HG02588 (cell line): ENCODE measurements at regions not wholly inside any gene's neighbourhood (a gene's known extent, or its start where the extent isn't known, plus 50 kb on each side); places are given as distances from the start of the nearest gene placed in this dataset.

Source experiments
- ATAC-seq: cut with Tn5 transposase; IDR thresholded peaks from one replicate; pipeline ENCODE4 v1.9.1; 2021; ENCODE audit warnings: mild to moderate bottlenecking, moderate library complexity; ENCODE audit not compliant: unreplicated experiment

DNA sequence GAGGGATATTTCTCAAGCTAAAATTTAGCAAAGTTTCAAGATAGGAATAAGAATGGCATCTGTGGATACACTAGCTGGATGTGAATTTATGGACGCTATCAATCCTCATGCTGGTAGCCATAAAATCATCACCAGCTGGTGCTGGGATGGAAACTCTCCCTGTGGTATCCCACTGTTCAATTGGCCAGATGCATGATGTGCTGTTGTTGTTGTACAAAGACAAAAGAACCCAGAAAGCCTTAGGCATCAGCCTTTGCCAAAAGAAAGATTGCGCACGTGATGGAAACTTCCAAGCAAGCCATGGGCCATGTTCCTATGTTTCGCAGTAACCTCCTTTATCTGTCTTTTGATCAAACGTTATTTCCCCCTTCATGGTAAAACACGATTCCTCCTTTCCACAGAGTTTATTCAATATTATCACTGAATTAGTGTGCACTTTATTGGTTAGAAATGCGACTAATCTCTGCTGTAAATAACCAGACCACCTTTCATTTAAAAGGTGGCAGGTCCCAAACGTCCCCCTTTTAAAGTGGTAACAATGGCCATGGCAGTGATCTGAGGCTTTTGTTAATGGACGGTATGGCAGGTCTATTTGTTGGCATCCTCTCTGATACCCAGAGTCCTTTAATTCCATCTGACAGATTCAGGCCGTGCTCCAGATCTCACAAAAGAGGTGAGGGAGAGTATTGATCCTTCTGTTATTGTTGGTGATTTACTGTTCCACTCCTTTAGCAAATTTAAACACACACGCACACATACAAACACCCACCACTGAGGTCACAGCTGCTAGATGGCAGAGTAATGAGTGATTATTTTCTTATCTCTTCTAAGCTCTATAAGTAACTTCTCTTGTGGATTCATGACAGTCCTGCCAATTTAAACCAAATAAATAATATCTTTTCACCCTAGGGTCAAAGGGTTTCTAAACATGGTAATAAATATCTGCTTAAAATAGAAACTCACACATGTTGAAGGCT, 291.2 kb upstream of the KCNMB2 start:
- ATAC-seq: no peak

DNA sequence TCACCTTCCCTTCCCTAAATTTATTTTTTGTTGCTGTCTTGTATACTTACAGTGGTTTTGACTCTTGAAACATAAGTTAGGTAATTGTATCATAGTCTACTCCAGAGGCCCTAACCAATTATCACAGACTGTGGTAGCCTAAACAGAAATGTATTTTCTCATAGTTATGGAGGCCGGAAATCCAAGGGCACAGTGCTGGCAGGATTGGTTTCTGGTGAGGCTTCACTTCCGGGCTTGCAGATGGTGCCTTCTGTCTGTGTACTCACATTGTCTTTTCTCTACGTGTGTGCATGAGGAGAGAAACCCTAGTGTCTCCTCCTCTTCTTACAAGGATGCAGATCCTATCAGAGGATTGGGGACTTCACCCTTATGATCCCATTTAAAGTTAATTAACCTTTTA, 290.2 kb upstream of the KCNMB2 start:
- ATAC-seq: no peak

DNA sequence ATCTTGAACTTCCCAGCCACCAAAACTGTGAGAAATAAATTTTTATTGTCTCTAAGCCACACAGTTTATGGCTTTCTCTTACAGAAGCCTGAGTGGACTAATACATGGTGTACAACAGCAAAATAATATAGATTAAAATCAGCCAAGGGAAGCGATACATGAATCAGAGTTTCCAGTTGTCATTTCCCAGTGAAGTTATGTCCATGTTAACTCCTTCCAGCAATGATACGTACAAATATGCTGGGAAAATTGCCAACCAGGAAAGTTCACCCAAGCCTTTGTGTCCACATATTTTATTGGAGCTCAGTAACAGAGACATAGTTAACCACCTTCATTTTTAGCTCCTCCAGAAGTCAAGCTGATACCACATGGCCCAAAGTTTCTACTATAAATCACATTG, 280.9 kb upstream of the KCNMB2 start:
- no peak for ATAC-seq

DNA sequence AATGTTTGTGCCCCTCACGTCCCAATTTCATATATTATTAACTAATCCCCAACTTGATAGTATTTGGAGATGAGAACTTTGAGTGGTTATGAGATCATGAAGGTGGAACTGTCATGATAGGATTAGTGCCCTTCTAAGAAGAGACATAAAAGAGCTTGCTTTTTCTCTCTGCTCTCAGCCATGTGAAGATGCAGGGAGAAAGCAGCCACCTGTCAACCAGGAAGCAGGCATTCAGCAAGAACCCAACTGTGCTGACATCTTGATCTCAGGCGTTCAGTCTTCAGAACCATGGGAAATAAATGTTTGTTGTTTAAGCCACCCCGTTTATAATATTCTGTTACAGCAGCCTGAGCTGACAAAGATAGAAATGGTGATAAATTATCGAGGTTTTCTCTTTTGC, 278.7 kb upstream of the KCNMB2 start:
- ATAC-seq: no peak

DNA sequence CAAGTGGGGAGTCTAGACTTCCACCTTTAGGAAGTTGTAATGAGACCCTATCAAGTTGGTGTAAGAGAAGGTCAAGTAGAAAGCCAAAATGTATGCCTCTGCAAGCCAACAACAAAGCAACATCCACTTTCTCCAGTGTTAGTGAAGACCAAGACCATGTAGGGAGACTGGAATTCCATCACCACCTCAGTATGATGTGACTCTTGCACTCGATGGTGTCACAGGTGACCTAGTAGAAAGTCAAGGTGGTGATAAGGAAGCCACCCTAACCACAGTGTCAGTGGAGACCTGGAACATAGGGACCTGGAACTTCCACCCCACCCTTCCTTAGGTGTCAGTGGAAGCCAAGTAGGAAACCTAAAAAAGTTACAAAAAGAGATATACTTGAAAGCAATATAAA, 278.1 kb upstream of the KCNMB2 start:
- ATAC-seq: no peak

DNA sequence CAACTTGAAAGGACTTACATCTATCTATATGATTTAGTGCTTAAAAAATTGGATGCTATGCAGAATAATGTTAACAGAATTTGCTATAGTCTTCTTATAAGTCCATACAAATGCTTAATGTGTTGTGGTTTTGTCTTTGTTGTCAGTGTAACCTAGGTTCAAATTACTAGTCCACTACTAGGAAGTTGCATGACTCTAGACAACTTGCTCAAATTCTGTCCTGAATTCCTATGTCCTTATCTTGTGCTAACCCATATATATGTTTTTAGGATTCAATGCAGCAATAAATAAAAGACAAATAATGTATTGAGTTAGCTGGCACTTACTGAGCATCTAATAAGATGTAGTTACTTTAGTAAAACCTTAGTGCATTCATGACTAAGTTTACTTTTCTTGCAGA, 276.5 kb upstream of the KCNMB2 start:
- no peak for ATAC-seq

DNA sequence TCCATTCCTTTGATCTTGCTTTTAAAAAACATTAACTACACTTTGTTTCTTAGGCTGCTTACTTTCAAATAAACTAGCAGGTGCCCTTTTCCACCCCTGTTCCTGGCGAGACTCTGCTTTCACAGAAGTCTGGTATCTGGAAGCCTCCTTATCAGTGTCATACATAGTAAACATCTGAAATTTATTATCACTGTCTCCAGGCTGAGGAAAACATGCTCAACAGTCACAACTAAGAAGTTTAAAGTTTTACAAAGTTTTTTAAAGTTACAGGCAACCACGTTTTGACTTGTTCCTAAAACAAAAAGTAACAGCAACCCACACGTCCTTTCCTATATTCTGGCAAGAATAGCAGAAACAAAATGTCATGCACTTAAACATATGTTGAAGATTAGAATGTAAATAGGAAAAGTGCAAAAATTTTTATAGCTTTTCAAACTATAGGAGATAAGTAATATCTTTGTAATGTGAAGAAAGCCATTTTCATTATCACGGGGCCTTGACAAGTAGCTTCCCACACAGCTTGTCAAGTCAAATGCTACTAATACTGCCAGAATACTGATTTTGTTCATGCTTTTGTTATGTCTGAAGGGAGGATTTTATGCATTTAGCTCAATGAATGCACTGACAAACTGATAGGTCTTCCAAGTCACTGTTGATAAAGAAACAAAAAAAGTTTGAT, 275.2 kb upstream of the KCNMB2 start:
- ATAC-seq: no peak

DNA sequence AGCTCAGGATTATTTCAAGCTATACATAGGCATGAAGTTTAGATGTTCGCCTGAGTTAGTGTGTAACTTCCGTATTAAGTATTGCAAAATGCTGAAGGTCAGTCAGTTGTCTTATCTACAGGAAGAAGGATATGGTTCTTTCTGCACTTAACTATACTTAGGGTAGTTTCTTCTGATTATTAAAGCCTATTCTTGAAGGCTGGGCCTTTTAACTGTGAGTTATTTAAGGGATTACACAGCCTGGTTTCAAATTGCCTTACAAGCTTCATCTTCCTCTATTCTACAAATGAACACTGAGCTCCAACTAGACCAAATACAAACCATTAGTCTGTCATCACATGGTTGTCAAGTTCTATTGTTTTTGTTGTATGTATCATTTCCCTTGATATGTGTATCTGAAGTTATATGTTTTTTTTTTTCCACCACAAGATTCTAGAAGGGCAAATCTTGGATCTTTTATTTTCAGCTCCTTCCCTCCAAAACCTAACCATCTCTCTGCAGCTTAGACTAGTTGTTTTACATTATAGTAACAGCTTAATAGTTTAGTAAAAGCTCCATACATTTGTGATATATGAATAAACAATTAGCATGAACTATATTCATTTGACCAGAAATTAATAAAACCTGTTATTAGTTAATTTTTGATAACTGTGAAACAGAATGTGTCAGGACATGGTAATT, 272.9 kb upstream of the KCNMB2 start:
- ATAC-seq: no peak

DNA sequence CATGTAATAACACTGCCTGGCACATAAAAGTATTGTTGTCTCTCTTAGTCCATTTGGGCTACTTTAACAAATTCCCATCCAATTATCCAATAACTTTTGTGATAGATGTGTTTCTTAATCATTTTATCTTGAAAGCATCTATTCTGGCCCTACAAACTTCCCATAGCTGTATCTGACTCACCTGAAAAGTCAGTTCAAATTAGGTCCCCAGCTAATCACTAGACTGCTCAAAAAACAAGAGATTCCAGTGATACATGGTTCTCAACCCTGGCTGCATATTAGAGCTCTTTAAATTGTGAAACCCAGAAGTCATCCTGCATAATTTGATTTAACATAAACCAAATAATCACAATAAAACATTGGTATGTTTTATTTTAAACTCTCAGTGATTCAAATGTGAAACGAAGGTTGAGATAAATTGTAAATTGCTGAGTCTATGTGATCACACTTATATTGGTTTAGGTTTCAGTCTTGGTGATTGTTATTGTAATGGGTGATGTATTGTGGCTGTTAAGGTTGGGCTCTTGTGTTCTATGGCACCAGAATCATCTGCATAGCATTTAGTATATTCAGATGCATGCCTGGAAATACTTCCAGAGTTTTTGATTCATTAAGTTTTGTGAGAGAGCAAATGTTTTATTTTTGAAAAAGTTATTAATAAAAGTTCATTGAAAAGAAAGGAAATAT, 268.9 kb upstream of the KCNMB2 start:
- ATAC-seq: no peak

DNA sequence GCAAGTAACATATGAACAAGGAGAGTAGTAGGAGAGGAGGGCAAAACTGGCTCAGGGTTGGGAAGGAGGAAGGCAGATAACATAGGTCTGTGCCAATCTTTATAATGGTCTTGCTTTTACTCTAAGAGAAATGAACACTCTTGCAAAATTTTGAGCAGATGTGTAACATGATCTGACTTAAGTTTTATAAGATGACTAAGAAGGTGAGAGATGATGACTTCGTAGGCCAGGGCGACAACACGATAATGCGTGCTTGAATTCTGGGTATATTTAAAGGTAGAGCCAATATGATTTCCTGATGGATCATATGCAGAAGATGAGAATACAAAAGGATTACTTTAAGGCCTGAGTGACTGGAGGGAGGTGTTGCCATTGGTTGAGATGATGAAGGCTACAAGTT, 265.4 kb upstream of the KCNMB2 start:
- no peak for ATAC-seq

DNA sequence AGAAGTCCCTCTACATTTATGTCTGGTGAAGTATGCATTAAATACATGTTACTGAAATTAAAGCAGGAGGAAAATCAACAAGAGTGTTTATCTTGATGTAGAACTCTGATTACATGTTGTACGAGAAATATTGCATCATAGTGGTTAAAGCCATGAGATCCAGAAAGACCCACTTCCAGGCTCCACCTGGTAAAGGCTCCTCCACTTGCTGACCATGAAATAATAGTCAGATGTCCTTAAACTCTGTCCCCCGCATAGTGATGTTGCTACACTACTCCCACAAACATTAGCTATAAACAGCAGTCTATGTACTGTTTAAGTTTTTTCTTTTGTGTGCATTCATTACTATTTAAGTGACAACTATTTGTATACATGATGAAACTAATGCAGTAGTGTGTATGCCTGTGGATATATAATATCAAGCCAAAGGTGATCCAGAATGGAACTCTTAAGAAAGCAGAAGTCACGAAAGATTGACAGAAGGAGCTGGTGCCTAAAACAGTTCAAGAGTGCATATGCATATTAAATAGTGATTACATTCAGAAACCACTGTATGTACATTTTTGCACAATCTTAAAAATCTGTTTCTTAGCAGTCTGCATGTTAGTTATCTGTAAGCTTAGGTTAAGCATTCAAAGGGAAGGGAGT, 264.4 kb upstream of the KCNMB2 start:
- no peak for ATAC-seq

DNA sequence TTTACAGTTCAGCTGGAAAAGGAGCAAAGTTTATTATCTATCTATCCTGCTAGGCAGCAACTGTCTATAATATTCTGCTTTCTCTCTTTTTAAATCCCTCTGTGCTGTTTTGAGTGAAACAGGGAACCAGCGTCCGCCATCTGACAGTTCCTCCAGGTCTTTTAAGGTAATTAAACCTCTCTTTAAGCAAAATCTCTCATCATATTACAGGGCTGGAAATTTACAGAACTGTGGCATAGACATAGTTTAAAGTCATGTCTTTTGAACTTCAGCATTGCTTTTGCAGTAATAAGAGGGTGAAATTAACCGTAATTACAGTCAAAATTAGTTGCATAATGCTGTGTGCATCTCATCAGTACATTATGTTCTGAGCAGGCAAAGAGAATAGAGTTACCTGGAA, 263.4 kb upstream of the KCNMB2 start:
- no peak for ATAC-seq

DNA sequence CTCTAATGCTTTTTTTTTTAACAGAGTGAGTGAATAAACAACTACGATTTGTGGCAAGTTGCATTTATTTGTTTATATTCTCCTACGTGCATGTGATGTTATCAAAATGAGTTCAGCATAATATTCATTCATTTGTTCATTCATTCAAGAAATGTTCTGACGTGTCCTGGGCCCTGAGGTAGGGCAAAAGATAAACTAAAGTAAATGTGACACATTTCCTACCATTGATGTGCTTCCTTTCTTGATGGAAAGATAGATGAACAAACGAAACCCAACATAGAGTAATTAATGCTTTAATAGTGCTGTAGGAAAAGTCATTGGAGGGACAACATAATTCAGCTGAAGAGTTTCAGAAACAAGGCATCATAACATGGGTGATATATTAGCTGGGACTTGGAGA, 261.5 kb upstream of the KCNMB2 start:
- no peak for ATAC-seq

DNA sequence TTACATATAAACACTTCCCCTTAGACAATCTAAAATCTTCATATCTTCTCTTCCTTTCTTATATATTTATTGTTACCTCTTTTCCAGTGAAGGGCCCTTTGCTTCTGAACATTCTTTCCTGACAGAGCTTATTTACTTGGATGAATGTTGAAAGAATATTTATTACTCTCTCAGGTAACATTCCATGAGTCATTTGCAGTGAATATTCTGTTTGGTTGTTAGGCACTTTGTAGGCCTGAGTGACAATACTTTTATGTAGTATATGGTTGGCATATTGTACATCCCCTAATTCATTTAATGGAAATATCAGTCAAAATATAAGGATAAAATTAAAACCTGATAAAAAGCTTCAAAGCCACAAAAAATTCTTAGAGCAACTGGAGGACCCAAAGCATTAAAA, 260.9 kb upstream of the KCNMB2 start:
- ATAC-seq: no peak

DNA sequence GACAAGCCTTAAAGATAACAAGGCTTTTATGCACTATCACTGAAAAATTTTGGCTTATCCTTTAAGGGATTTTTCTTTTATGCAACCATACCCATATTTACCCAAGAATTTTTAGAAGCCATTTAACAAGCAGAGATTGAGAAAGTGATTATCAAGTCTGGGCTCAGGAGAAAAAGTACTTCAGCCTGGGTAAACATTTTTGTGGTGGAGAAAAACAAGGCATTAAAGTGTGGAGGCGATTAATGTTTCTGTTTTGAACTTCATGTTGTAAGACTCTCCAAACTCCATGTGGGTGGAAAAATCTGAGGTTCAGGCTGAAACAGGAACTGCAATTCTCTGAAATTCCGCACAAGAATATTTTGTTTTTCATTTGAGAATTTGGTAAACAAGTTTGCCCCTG, 260.4 kb upstream of the KCNMB2 start:
- no peak for ATAC-seq

DNA sequence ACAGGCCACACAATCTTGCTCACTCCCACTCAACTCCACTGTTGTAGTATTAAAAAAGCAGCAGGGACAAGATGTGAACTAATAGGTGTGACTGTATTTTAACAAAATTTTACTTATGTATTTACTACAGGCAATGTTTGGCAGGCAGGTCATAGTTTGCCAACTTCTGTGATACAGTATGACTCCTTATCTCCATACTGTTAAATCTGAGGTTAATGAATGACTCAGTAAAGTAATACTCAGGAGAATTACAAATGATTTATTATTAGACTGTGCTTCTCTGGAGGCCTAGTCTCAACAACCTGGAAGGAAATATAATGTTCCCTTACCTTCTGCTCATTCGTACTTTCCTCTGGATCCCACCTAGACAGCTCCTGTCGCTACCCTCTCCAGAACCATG, 258.6 kb upstream of the KCNMB2 start:
- no peak for ATAC-seq

DNA sequence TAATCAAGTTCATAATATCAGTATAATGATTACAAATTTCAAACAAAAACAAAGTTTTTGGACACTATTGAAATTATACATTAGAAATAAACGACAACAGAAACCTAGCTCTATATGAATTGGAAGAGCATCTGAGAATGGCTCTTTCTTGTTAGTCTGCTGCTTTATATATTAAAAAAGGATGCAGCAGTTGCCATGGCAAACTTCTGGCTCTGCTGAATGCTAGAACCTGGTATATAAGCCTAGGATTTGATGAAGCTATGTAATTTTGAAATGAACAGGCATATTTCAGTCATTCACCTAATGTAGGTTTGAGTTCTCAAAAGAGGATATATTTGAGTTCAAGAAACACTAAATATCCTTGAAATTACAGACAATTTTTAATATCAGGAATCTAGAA, 252.7 kb upstream of the KCNMB2 start:
- no peak for ATAC-seq

DNA sequence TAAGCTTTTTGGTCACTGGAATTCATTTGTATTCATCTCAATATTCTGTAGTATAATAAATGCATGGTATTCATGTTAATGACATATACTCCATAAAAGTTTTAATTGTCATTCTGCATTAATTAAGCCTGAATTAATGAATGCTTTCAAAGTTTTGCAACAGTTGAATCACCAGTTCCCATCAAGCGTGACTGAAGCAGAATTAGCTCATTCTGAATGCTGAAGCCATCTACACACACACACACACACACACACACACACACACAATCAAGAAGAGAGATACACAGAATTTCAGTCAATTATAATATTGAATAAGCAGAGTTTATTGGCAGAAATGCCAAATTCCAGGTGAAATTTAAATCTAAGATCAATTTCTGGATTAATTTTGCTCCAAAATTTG, 252.1 kb upstream of the KCNMB2 start:
- no peak for ATAC-seq

DNA sequence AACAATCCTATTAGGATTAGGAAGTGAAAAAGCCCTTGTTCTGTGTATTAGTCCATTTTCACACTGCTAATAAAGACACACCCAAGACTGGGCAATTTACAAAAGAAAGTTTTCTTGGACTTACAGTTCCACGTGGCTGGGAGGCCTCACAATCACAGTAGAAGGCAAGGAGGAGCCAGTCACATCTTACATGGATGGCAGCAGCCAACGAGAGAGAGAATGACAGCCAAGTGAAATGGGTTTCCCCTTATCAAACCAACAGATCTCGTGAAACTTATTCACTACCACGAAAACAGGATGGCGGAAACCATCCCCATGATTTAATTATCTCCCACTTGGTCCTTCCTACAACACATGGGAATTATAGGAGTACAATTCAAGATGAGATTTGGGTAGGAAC, 248.2 kb upstream of the KCNMB2 start:
- no peak for ATAC-seq

DNA sequence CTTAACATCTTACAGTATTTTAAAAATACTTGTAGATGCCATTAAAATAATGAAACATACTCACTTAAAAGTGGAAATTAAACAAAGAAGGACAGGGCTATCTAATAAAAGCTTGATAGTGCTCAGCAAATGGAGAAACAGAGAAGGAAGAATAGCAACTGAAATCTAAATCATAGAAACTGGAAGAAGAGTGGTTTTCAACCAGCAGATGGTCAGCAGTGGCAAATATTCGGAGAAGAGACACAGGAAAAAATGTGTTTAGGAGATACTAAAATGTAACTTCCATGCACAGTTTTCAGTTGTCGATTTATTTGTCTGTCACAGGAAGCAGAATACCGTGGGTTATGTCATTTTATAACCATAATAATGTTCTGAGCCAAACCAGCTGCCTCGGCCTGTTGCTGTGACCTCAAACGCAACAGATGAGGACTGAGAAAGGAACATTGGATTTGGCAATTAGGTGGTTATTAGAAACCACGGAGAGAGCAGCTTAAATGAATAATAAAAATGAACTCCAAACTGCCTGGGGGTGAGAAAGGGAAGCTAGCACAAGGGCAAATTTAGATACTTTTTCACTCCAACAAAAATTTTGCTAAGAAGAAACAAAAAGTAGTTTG, 246.6 kb upstream of the KCNMB2 start:
- ATAC-seq: no peak
